OCI-LY7 (cell line): ENCODE measurements at regions not wholly inside any gene's neighbourhood (a gene's known extent, or its start where the extent isn't known, plus 50 kb on each side); places are given as distances from the start of the nearest gene placed in this dataset.

Experiments used
- BruUV-seq: library from RNA; stranded (reverse); fragments of 400-500 nt; replicated peaks from 2 replicates; lab custom pipeline; 2021; lab: Mats Ljungman, UMichigan
- CTCF ChIA-PET: fragments of 300-600 bp; sonication (Branson Sonifier 250); formaldehyde crosslinking; loops from one replicate; lab custom pipeline; 2022; ENCODE audit warnings: antibody characterized with exemption; ENCODE audit not compliant: unreplicated experiment; lab: Charles Lee
- POLR2A ChIA-PET: fragments of 300-600 bp; sonication (Branson Sonifier 250); formaldehyde crosslinking; loops from one replicate; lab custom pipeline; 2022; ENCODE audit warnings: antibody characterized with exemption; lab: Charles Lee
- DNase-seq: peaks from one replicate; pipeline ENCODE4 v3.0.0-alpha.2; 2015; ENCODE audit warnings: low spot score
- H2AFZ ChIP-seq: fragments of 200-600 bp; sonication (generic), shearing (Covaris generic); 2 replicates; pipeline ENCODE4 v1.6.1; 2014; ENCODE audit warnings: mild to moderate bottlenecking, antibody characterized with exemption, low read length, moderate library complexity
- H3K27ac ChIP-seq: fragments of 200-600 bp; sonication (generic); 2 replicates; pipeline ENCODE4 v1.5.1; 2014; ENCODE audit warnings: mixed run types, low read depth, mild to moderate bottlenecking, moderate library complexity, low read length, inconsistent platforms; ENCODE audit not compliant: poor library complexity, severe bottlenecking
- H3K36me3 ChIP-seq: fragments of 200-600 bp; sonication (generic); 2 replicates; pipeline ENCODE4 v1.6.1; 2014; ENCODE audit warnings: mild to moderate bottlenecking, antibody characterized with exemption, low read length, moderate library complexity, mixed read lengths; ENCODE audit not compliant: insufficient read depth
- H3K4me1 ChIP-seq: fragments of 200-600 bp; sonication (generic); 2 replicates; pipeline ENCODE4 v1.5.1; 2014; ENCODE audit warnings: mild to moderate bottlenecking, low read length; ENCODE audit not compliant: insufficient read depth, poor library complexity, severe bottlenecking
- H3K4me2 ChIP-seq: fragments of 200-600 bp; sonication (generic); 2 replicates; pipeline ENCODE4 v1.6.1; 2014; ENCODE audit warnings: mild to moderate bottlenecking, low read length
- H3K4me3 ChIP-seq: fragments of 200-600 bp; sonication (generic); 2 replicates; pipeline ENCODE4 v1.5.1; 2014; ENCODE audit warnings: mild to moderate bottlenecking, low read depth, low read length; ENCODE audit not compliant: poor library complexity, severe bottlenecking
- H3K79me2 ChIP-seq: fragments of 200-600 bp; sonication (generic); 2 replicates; pipeline ENCODE4 v1.6.1; 2016; ENCODE audit warnings: low read depth, mild to moderate bottlenecking, low read length, moderate library complexity, mixed read lengths; ENCODE audit not compliant: insufficient read depth
- H3K9me2 ChIP-seq: fragments of 200-600 bp; sonication (generic); 2 replicates; pipeline ENCODE4 v1.6.1; 2016; ENCODE audit warnings: mild to moderate bottlenecking, low read length, mixed read lengths; ENCODE audit not compliant: insufficient read depth
- H3K9me3 ChIP-seq: fragments of 200-600 bp; sonication (generic); 2 replicates; pipeline ENCODE4 v1.6.1; 2014; ENCODE audit warnings: mild to moderate bottlenecking, mixed run types, low read length, mixed read lengths
- H4K20me1 ChIP-seq: fragments of 200-600 bp; sonication (generic); 2 replicates; pipeline ENCODE4 v1.6.1; 2014; ENCODE audit warnings: mild to moderate bottlenecking, antibody characterized with exemption, low read length, moderate library complexity, mixed read lengths; ENCODE audit not compliant: insufficient read depth
- EZH2phosphoT487 ChIP-seq: fragments of 200-600 bp; sonication (generic); IDR thresholded peaks from 2 replicates; pipeline ENCODE4 v1.6.1; 2018; ENCODE audit warnings: low read depth, borderline replicate concordance, mild to moderate bottlenecking, mixed run types, antibody characterized with exemption, low read length, moderate library complexity, mixed read lengths
- intact Hi-C: fragments of 100-400 bp; cut with micrococcal nuclease; formaldehyde crosslinking; loops from one replicate; pipeline ENCODE4 v1.10.0; 2022; ENCODE audit not compliant: unreplicated experiment
- TF ChIP-seq, protein P1 (sequence below): fragments of 200-600 bp; sonication (generic); conservative IDR thresholded peaks from 2 replicates; pipeline ENCODE4 v1.5.1; 2014; ENCODE audit warnings: mild to moderate bottlenecking, antibody characterized with exemption, low read length, moderate library complexity, mixed read lengths

DNA sequence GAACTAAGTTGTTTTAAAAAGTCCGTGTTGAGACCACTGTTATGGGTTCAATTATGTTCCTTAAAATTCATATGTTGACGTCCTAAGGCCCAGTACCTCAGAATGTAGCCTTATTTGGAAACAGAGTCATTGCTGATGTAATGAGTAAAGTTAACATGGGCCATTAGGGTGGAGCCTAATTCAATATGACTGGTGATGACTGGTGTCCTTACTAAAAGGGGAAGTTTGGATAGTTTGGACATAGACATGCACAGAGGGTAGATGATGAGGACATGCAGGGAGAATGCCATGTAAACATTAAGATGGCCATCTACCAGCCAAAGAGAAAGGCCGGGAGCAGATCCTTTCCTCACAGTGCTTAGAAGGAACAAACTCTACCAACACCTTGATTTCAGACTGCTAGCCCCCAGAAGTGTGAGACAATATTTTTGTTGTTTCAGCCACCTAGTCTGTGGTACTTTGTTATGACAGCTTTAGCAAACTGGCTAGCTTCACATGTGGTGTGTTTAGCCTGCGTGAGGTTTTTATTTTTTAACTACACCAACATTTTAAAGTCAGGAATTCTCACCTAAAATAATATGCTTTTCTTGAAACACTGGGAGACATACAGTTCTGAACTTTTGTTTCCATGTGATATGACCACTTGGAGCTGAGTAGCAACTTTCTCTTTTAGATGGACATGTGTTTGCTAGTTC, 135.3 kb downstream of the YIPF5 start:
- no peaks in the 10 kb centered on the region for H3K4me1 ChIP-seq
- ChIA-PET CTCF (no interaction called here), POLR2A (no interaction called here)
- H3K27ac ChIP-seq = no peak overlapping the region
- no peak overlapping the region for H3K4me2 ChIP-seq
- no peaks in the 10 kb centered on the region for H3K79me2 ChIP-seq
- no peaks in the 10 kb centered on the region for H3K9me3 ChIP-seq
- no peaks in the 10 kb centered on the region for H4K20me1 ChIP-seq
- H3K4me3 ChIP-seq = no peak overlapping the region
- no peak for DNase-seq
- intact Hi-C loops = no loop called here
- H2AFZ ChIP-seq = no peak overlapping the region
- no peaks in the 10 kb centered on the region for H3K36me3 ChIP-seq
- no peaks in the 10 kb centered on the region for H3K9me2 ChIP-seq
- BruUV-seq = no TSS peak
- TF ChIP-seq, protein P1, sequence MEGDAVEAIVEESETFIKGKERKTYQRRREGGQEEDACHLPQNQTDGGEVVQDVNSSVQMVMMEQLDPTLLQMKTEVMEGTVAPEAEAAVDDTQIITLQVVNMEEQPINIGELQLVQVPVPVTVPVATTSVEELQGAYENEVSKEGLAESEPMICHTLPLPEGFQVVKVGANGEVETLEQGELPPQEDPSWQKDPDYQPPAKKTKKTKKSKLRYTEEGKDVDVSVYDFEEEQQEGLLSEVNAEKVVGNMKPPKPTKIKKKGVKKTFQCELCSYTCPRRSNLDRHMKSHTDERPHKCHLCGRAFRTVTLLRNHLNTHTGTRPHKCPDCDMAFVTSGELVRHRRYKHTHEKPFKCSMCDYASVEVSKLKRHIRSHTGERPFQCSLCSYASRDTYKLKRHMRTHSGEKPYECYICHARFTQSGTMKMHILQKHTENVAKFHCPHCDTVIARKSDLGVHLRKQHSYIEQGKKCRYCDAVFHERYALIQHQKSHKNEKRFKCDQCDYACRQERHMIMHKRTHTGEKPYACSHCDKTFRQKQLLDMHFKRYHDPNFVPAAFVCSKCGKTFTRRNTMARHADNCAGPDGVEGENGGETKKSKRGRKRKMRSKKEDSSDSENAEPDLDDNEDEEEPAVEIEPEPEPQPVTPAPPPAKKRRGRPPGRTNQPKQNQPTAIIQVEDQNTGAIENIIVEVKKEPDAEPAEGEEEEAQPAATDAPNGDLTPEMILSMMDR = no peak
- no peak for TF ChIP-seq EZH2phosphoT487

DNA sequence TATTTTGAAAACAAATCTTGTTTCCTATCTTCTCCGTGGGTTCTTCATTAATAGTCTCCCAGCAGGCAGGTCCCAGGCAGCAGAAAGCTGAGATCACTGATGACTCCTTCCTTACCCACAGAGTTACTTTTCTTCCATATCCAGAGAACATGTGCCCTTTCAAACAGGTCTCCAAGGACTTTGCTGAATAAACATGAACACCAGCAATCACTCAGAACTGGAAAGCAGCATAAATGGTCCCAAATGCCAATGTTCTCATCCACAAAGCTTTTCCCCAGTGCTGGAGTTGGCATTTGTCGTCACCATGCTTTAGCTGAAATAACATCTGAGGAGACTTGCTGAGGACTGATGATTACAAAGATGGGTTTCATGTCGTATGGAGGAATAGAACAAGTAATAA, 134.0 kb downstream of the YIPF5 start:
- no peaks in the 10 kb centered on the region for H3K9me3 ChIP-seq
- no peaks in the 10 kb centered on the region for H4K20me1 ChIP-seq
- no peaks in the 10 kb centered on the region for H3K36me3 ChIP-seq
- no peak overlapping the region for H3K27ac ChIP-seq
- ChIA-PET CTCF (no interaction called here), POLR2A (interaction anchor here (0.6 kb wide), 1 partner anchor 1928 kb away, joined by 3 read pairs; no protein-coding TSS in a partner anchor)
- BruUV-seq = no TSS peak
- H3K4me1 ChIP-seq = no peaks in the 10 kb centered on the region
- TF ChIP-seq, protein P1 = no peak
- no peak for TF ChIP-seq EZH2phosphoT487
- H2AFZ ChIP-seq = no peak overlapping the region
- H3K4me3 ChIP-seq = no peak overlapping the region
- H3K4me2 ChIP-seq = no peak overlapping the region
- H3K9me2 ChIP-seq = no peaks in the 10 kb centered on the region
- H3K79me2 ChIP-seq = no peaks in the 10 kb centered on the region
- intact Hi-C loops = no loop called here
- no peak for DNase-seq

DNA sequence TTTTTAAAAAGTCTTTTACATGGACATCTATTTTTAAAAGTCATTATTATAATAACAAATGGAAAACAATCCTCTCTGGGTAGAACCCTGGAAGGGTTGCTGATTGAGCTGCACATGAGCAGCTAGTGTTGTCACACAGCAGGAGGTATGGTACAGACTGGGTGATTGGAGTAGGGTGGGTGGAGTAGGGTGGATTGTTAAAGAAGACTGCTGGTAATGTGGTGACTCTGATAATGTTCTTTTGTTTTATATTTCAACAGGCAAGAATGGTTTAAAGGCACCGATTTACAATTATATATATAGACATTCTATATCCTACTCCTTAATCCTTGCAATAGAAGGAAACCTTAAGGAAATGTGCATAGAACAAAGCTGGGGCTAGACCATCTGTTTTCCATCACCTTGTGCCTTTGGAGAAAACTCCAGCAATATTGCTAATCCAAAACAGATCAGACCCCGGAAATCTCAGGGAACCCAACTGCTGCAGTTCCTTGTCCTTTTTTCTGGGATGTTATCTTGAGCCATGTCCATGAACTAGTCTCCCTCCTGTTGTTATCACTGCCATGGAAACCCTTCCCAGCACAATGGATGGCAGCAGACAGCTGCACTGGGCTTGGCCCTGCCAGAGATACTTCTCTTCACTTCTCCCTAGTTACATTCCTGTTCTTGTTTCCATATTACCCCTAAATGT, 129.7 kb downstream of the YIPF5 start:
- H4K20me1 ChIP-seq = no peaks in the 10 kb centered on the region
- ChIA-PET POLR2A (no interaction called here), CTCF (no interaction called here)
- H3K79me2 ChIP-seq = no peaks in the 10 kb centered on the region
- H2AFZ ChIP-seq = no peak overlapping the region
- H3K27ac ChIP-seq = no peak overlapping the region
- no peaks in the 10 kb centered on the region for H3K9me3 ChIP-seq
- intact Hi-C loops = no loop called here
- H3K9me2 ChIP-seq = no peaks in the 10 kb centered on the region
- no peaks in the 10 kb centered on the region for H3K36me3 ChIP-seq
- H3K4me2 ChIP-seq = no peak overlapping the region
- BruUV-seq = no TSS peak
- TF ChIP-seq, protein P1 = no peak
- TF ChIP-seq EZH2phosphoT487 = no peak
- DNase-seq = no peak
- no peak overlapping the region for H3K4me3 ChIP-seq
- no peaks in the 10 kb centered on the region for H3K4me1 ChIP-seq
